ENCODE measurements at regions not wholly inside any gene's neighbourhood (a gene's known extent, or its start where the extent isn't known, plus 50 kb on each side); places are given as distances from the start of the nearest gene placed in this dataset.

- Histone ChIP-seq H3K27ac (ENCODE audit: low read depth, low read length) (no peak overlapping the region), H3K4me3 (ENCODE audit: insufficient read depth, low read length) (no peak overlapping the region)
- no peak for DNase-seq (ENCODE audit: insufficient read length, low spot score, missing footprints)
Observed at GRCh38 chr12:59472273-59472672, 123.6 kb upstream of the SLC16A7 start.

GRCh38 chr12:59459966-59460660 is 135.7 kb upstream of the SLC16A7 start:
- H3K36me3 ChIP-seq (ENCODE audit: insufficient read depth, low read length) = no peaks in the 10 kb centered on the region
- peaks cover 12% of the 10 kb centered on the region for H3K4me1 ChIP-seq (ENCODE audit: insufficient read depth, low read length)
- H4K20me1 ChIP-seq (ENCODE audit: insufficient read depth, low read length) = no peaks in the 10 kb centered on the region
- TF ChIP-seq CTCF (IDR thresholded peaks at IDR 0.05; ENCODE audit: extremely low read depth, low read depth, low read length) = no peak
- no peak overlapping the region for H3K27ac ChIP-seq (ENCODE audit: low read depth, low read length)
- peak overlapping the region; percentile 23 for H2AFZ ChIP-seq (ENCODE audit: low read length)
- peak; percentile 5 for DNase-seq (ENCODE audit: insufficient read length, low spot score, missing footprints)
- peak overlapping the region; percentile 54 for H3K4me2 ChIP-seq (ENCODE audit: insufficient read depth, low read length)
- H3K27me3 ChIP-seq (ENCODE audit: insufficient read depth, low read length) = no peaks in the 10 kb centered on the region
- H3K9me3 ChIP-seq (ENCODE audit: low read depth, low read length) = no peaks in the 10 kb centered on the region
- no peaks in the 10 kb centered on the region for H3K79me2 ChIP-seq (ENCODE audit: insufficient read depth, low read length)
- H3K4me3 ChIP-seq (ENCODE audit: insufficient read depth, low read length) = no peak overlapping the region

More at GRCh38 chr12:59472273-59472672, 123.6 kb upstream of the SLC16A7 start:
- no peaks in the 10 kb centered on the region for H3K36me3 ChIP-seq (ENCODE audit: insufficient read depth, low read length)
- no peaks in the 10 kb centered on the region for H3K27me3 ChIP-seq (ENCODE audit: insufficient read depth, low read length)
- H2AFZ ChIP-seq (ENCODE audit: low read length) = no peak overlapping the region
- no peaks in the 10 kb centered on the region for H3K9me3 ChIP-seq (ENCODE audit: low read depth, low read length)
- H3K4me1 ChIP-seq (ENCODE audit: insufficient read depth, low read length) = no peaks in the 10 kb centered on the region
- H4K20me1 ChIP-seq (ENCODE audit: insufficient read depth, low read length) = no peaks in the 10 kb centered on the region
- no peak overlapping the region for H3K4me2 ChIP-seq (ENCODE audit: insufficient read depth, low read length)
- TF ChIP-seq CTCF (IDR thresholded peaks at IDR 0.05; ENCODE audit: extremely low read depth, low read depth, low read length) = no peak
- no peaks in the 10 kb centered on the region for H3K79me2 ChIP-seq (ENCODE audit: insufficient read depth, low read length)

- no peak for DNase-seq (ENCODE audit: insufficient read length, low spot score, missing footprints)
Observed at GRCh38 chr12:59453475-59453874, 142.4 kb upstream of the SLC16A7 start.

More at GRCh38 chr12:59453475-59453874, 142.4 kb upstream of the SLC16A7 start:
- H3K27me3 ChIP-seq (ENCODE audit: insufficient read depth, low read length) = no peaks in the 10 kb centered on the region
- H2AFZ ChIP-seq (ENCODE audit: low read length) = no peak overlapping the region
- no peaks in the 10 kb centered on the region for H4K20me1 ChIP-seq (ENCODE audit: insufficient read depth, low read length)
- no peaks in the 10 kb centered on the region for H3K36me3 ChIP-seq (ENCODE audit: insufficient read depth, low read length)
- peaks cover 21% of the 10 kb centered on the region for H3K4me1 ChIP-seq (ENCODE audit: insufficient read depth, low read length)
- no peak for TF ChIP-seq CTCF (IDR thresholded peaks at IDR 0.05; ENCODE audit: extremely low read depth, low read depth, low read length)
- no peak overlapping the region for H3K4me2 ChIP-seq (ENCODE audit: insufficient read depth, low read length)
- no peaks in the 10 kb centered on the region for H3K79me2 ChIP-seq (ENCODE audit: insufficient read depth, low read length)
- no peak overlapping the region for H3K27ac ChIP-seq (ENCODE audit: low read depth, low read length)
- H3K9me3 ChIP-seq (ENCODE audit: low read depth, low read length) = no peaks in the 10 kb centered on the region
- no peak overlapping the region for H3K4me3 ChIP-seq (ENCODE audit: insufficient read depth, low read length)

All from osteoblast (primary cell).